K562 (cell line): ENCODE measurements at regions not wholly inside any gene's neighbourhood (a gene's known extent, or its start where the extent isn't known, plus 50 kb on each side); places are given as distances from the start of the nearest gene placed in this dataset.

ENCODE experiments used
- MAZ ChIP-seq, 2 experiments: fragments of 450-650 bp in 1 of 2; sonication (generic) in 1 of 2; formaldehyde crosslinking; IDR thresholded peaks in 1 of 2; conservative IDR thresholded peaks in 1 of 2; 2 replicates each; pipeline versions ENCODE4 v1.4.0 to v1.5.0; 2020; ENCODE audit warnings: mild to moderate bottlenecking in 1 of 2, missing genetic modification reagents in 1 of 2
- POLR2A ChIP-seq: fragments of 450-650 bp; conservative IDR thresholded peaks from 2 replicates; pipeline ENCODE4 v1.6.1; 2016
- RAD21 ChIP-seq, 2 experiments: fragments of 250-450 bp in 1 of 2; fragments of 450-650 bp in 1 of 2; sonication (Bioruptor Pico) in 1 of 2; formaldehyde crosslinking in 1 of 2; IDR thresholded peaks in 1 of 2; conservative IDR thresholded peaks in 1 of 2; 2 replicates each; pipeline versions ENCODE4 v1.4.0 to v1.8.0; 2020 to 2022; ENCODE audit warnings: mild to moderate bottlenecking in 2 of 2, moderate library complexity in 1 of 2
- UBTF ChIP-seq, 2 experiments: IDR thresholded peaks; 2 replicates each; pipeline ENCODE4 v1.6.1; 2012; ENCODE audit warnings: improper control_type of control experiment in 2 of 2, low read depth in 2 of 2, low read length in 2 of 2, borderline replicate concordance in 1 of 2
- ZNF445 ChIP-seq: fragments of 250-450 bp; sonication (Bioruptor Pico); IDR thresholded peaks from 2 replicates; pipeline ENCODE4 v1.4.0; 2020; ENCODE audit warnings: low read depth, mild to moderate bottlenecking, moderate library complexity
- ZNF79 ChIP-seq: fragments of 250-450 bp; sonication (Bioruptor Pico); IDR thresholded peaks from 2 replicates; pipeline ENCODE4 v1.4.0; 2020; ENCODE audit warnings: low read depth, mild to moderate bottlenecking, moderate library complexity
- ZNF830 ChIP-seq: fragments of 250-450 bp; sonication (Bioruptor Pico); IDR thresholded peaks from 2 replicates; pipeline ENCODE4 v1.5.0; 2021; ENCODE audit warnings: mild to moderate bottlenecking

GRCh38 chr6:23081701-23082100 lies 512.3 kb downstream of the HDGFL1 start:
- TF ChIP-seq ZNF79 (CRISPR knock-in tag) (no peak), UBTF (IDR thresholded peaks at IDR 0.05; ENCODE audit: borderline replicate concordance in 1 of 2, low read depth in 2 of 2, low read length in 2 of 2) (no peak), ZNF830 (no peak), RAD21 (CRISPR knock-in tag; conservative IDR thresholded peaks at IDR 0.05 in 1 of 2, IDR thresholded peaks at IDR 0.05 in 1 of 2) (no peak), ZNF445 (CRISPR knock-in tag) (no peak), POLR2A (no peak), MAZ (CRISPR knock-in tag; conservative IDR thresholded peaks at IDR 0.05 in 1 of 2, IDR thresholded peaks at IDR 0.05 in 1 of 2) (no peak)
